GM23248 (cell line): ENCODE measurements at regions not wholly inside any gene's neighbourhood (a gene's known extent, or its start where the extent isn't known, plus 50 kb on each side); places are given as distances from the start of the nearest gene placed in this dataset.
A peak's percentile ranks its signal among the peaks of the same experiment; 100 is the strongest.

ENCODE experiments used
- DNase-seq: peaks from one replicate; pipeline ENCODE4 v3.0.0-alpha.2; 2015
- H2AFZ ChIP-seq: fragments of 200-600 bp; sonication (generic); 2 replicates; pipeline ENCODE4 v1.6.1; 2016; ENCODE audit warnings: antibody characterized with exemption
- H3F3A ChIP-seq: fragments of 200-600 bp; sonication (generic); 2 replicates; pipeline ENCODE4 v1.6.1; 2016; ENCODE audit warnings: mild to moderate bottlenecking, antibody characterized with exemption, mixed run types; ENCODE audit not compliant: insufficient read depth
- H3K27ac ChIP-seq: fragments of 200-600 bp; sonication (generic); 2 replicates; pipeline ENCODE4 v1.5.1; 2016; ENCODE audit warnings: mild to moderate bottlenecking
- H3K27me3 ChIP-seq: fragments of 200-600 bp; sonication (generic); replicated peaks from 2 replicates; pipeline ENCODE4 v1.6.1; 2016; ENCODE audit warnings: mild to moderate bottlenecking; ENCODE audit not compliant: insufficient read depth
- H3K36me3 ChIP-seq: fragments of 200-600 bp; sonication (generic); 2 replicates; pipeline ENCODE4 v1.6.1; 2016; ENCODE audit warnings: low read depth, mild to moderate bottlenecking
- H3K4me1 ChIP-seq: fragments of 200-600 bp; sonication (generic); 2 replicates; pipeline ENCODE4 v1.6.1; 2016; ENCODE audit warnings: mild to moderate bottlenecking; ENCODE audit not compliant: insufficient read depth
- H3K4me2 ChIP-seq: fragments of 200-600 bp; sonication (generic); one replicate; pipeline ENCODE4 v1.6.1; 2016; ENCODE audit warnings: mild to moderate bottlenecking; ENCODE audit not compliant: unreplicated experiment
- H3K4me3 ChIP-seq: fragments of 200-600 bp; sonication (generic); 2 replicates; pipeline ENCODE4 v1.5.1; 2016; ENCODE audit warnings: mild to moderate bottlenecking
- H3K79me2 ChIP-seq: fragments of 200-600 bp; sonication (generic); 2 replicates; pipeline ENCODE4 v1.6.1; 2016; ENCODE audit warnings: mild to moderate bottlenecking; ENCODE audit not compliant: insufficient read depth
- H3K9ac ChIP-seq: fragments of 200-600 bp; sonication (generic); 2 replicates; pipeline ENCODE4 v1.6.1; 2016; ENCODE audit warnings: mild to moderate bottlenecking
- H3K9me2 ChIP-seq: fragments of 200-600 bp; sonication (generic); 2 replicates; pipeline ENCODE4 v1.6.1; 2016; ENCODE audit warnings: mixed run types, mild to moderate bottlenecking, moderate library complexity; ENCODE audit not compliant: insufficient read depth
- H3K9me3 ChIP-seq: fragments of 200-600 bp; sonication (generic); one replicate; pipeline ENCODE4 v1.6.1; 2017; ENCODE audit warnings: low read depth
- H4K20me1 ChIP-seq: fragments of 200-600 bp; sonication (generic); 2 replicates; pipeline ENCODE4 v1.6.0; 2016; ENCODE audit not compliant: insufficient read depth
- EZH2 ChIP-seq: fragments of 200-600 bp; sonication (generic); IDR thresholded peaks from 2 replicates; pipeline ENCODE4 v1.6.1; 2018; ENCODE audit warnings: antibody characterized with exemption, mild to moderate bottlenecking; ENCODE audit not compliant: insufficient read depth, poor library complexity, severe bottlenecking
- EZH2phosphoT487 ChIP-seq: fragments of 200-600 bp; sonication (generic); IDR thresholded peaks from 2 replicates; pipeline ENCODE4 v1.6.1; 2018; ENCODE audit warnings: antibody characterized with exemption, moderate library complexity, mild to moderate bottlenecking, low read depth; ENCODE audit not compliant: insufficient read depth
- WGBS, 2 experiments: methylation state at CpG; one replicate each; pipeline ENCODE4 v1.1.6; 2015 to 2017; ENCODE audit warnings: low lambda C conversion rate in 2 of 2, low coverage in 1 of 2; ENCODE audit errors: missing lambda C conversion rate in 2 of 2; 5-methylcytosine and 5-hydroxymethylcytosine counted together
- in situ Hi-C: fragments of 300-500 bp; cut with MboI; formaldehyde crosslinking; loops from 2 replicates; pipeline ENCODE4 v1.15.0; 2020

DNA sequence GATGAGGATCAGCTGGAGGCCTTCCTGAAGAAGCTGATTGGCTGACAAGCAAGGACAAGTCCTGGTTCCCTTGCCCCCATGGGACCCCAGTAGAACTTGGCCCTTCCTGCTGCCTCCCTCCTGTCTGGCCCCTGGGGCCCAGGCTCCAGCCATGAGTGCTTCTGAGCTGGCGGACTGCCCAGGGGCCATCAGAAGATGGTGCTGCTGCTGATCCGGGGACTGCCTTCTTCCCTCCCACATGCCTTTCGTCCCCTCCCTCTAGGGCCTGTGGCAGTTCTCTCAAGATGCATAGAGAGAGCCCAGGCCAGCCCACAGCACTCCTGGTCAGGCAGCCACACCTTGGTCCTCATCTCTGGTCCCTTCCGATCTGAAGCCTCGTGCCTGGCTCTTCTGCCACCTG is 57.9 kb upstream of the PRKACB start:
- Histone ChIP-seq H3K36me3 (no peaks in the 10 kb centered on the region), H3K79me2 (peaks cover 18% of the 10 kb centered on the region), H3K4me2 (no peak overlapping the region), H4K20me1 (no peaks in the 10 kb centered on the region), H3K9me3 (no peaks in the 10 kb centered on the region), H3K4me3 (no peak overlapping the region), H2AFZ (no peak overlapping the region), H3K9ac (no peak overlapping the region), H3K9me2 (no peaks in the 10 kb centered on the region), H3K4me1 (peaks cover 15% of the 10 kb centered on the region), H3K27me3 (no peaks in the 10 kb centered on the region), H3F3A (peaks cover 17% of the 10 kb centered on the region), H3K27ac (no peak overlapping the region)
- no peak for TF ChIP-seq EZH2phosphoT487
- TF ChIP-seq EZH2: no peak
- DNase-seq: no peak
- in situ Hi-C loops: no loop called here
- WGBS, 2 experiments: 80 to 81% methylated on average over 4 to 5 of the region's 5 CpGs

DNA sequence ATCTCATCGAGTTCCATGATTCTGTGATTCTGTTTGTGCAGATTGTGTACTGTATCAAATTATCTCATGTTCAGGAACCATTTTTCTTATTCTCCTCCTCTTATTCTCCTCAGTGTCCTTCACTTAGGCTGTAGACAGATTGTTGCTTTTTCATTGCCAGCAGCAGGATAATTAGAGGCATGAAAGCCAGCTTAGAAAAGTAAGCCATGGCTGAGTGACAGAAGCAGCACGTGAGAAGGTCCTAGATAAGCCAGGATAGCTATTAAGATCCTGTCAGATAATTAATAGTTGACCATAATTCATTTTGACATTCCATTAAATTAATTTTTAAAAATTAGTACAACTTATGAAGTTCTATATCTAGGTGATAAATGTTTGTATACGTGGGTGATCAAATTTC is 60.8 kb upstream of the PRKACB start:
- Histone ChIP-seq H3K79me2 (peaks cover 47% of the 10 kb centered on the region), H3K36me3 (no peaks in the 10 kb centered on the region), H3K4me1 (0 out of 2 replicates have a peak, but pooled peaks cover 8% of the 10 kb centered on the region), H3K9me2 (no peaks in the 10 kb centered on the region), H4K20me1 (no peaks in the 10 kb centered on the region), H3K27ac (no peak overlapping the region), H3K4me3 (no peak overlapping the region), H3K9ac (no peak overlapping the region), H2AFZ (no peak overlapping the region), H3K4me2 (no peak overlapping the region), H3K9me3 (no peaks in the 10 kb centered on the region), H3K27me3 (no peaks in the 10 kb centered on the region), H3F3A (no peaks in the 10 kb centered on the region)
- DNase-seq: peak; percentile 16
- WGBS, 2 experiments: 59 to 66% methylated on average over 3 of the region's 3 CpGs
- in situ Hi-C loops: no loop called here
- TF ChIP-seq EZH2 (no peak), EZH2phosphoT487 (no peak)

DNA sequence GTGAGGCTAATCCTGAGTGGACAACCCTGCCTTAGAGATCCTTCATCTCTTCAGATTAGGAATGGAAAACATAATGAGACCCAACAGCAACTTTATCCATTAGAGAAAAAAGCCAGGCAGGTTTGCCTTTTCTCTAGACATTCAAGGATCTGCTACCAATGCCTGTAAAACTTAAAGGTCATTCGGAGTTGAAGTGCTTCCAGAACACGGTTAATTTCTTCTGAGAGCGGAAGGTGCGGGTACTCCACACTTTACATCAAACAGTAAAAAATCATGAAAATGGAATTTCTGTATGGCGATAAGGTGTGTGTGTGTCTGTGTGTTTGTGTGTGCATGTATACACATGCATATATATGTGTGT is 65.2 kb upstream of the PRKACB start:
- no peaks in the 10 kb centered on the region for H3K9me2 ChIP-seq
- 45 to 51% methylated on average over 5 of the region's 5 CpGs for WGBS, 2 experiments
- peak overlapping the region; percentile 87; the same call in 1 of the 2 replicates for H3K27ac ChIP-seq
- no peak for DNase-seq
- H4K20me1 ChIP-seq: no peaks in the 10 kb centered on the region
- peaks cover 56% of the 10 kb centered on the region for H3K79me2 ChIP-seq
- peak overlapping the region; percentile 84 for H2AFZ ChIP-seq
- H3K36me3 ChIP-seq: no peaks in the 10 kb centered on the region
- in situ Hi-C loops: no loop called here
- peak overlapping the region; percentile 87 for H3K4me2 ChIP-seq
- no peak for TF ChIP-seq EZH2phosphoT487
- TF ChIP-seq EZH2: no peak
- H3K27me3 ChIP-seq: no peaks in the 10 kb centered on the region
- H3K4me1 ChIP-seq: peaks cover 15% of the 10 kb centered on the region
- no peaks in the 10 kb centered on the region for H3K9me3 ChIP-seq
- H3F3A ChIP-seq: no peaks in the 10 kb centered on the region
- H3K9ac ChIP-seq: peak overlapping the region; percentile 91
- H3K4me3 ChIP-seq: peak overlapping the region; percentile 85

DNA sequence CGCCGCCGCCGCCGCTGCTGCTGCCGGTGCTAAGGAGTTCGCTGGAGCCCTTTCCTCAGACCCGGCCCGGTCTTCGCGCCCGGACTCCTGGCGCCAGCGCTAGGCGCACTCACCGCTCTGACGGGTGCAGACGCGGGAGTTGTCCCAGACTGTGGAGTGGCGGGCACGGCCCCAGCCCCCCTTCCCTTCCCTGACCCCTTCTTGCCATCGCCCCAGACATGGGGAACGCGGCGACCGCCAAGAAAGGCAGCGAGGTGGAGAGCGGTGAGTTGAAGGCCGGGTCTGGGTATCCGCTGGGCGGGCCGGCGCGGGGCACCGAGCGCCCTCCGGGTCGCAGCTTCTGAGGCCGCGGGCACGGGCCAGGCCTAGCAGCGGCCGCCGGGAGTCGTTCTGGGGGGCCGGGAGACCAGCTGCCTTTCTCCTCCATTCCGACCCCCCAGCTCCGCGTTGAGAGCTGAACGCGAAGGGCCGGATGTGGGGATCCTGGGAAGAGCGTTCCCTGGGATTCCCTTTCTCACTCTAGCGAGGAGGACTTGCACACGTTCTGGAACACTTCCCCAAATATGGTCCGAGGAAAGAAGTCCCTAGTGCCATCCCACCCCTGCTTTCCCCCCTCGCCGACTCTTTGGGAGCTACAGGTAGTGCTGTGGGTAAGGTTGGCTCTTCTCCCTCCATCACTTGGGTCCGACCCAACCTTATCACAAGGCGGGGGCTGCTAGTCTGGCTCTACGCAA is 65.8 kb upstream of the PRKACB start:
- Histone ChIP-seq H2AFZ (peak overlapping the region; percentile 84), H3K27ac (peak overlapping the region; percentile 87)
- in situ Hi-C loops: no loop called here

More for the DNA sequence above, 65.8 kb upstream of the PRKACB start:
- Histone ChIP-seq H3K79me2 (peaks cover 56% of the 10 kb centered on the region), H3K9me2 (no peaks in the 10 kb centered on the region), H3K4me1 (peaks cover 20% of the 10 kb centered on the region), H3K9me3 (no peaks in the 10 kb centered on the region), H3K4me2 (peak overlapping the region; percentile 87), H4K20me1 (no peaks in the 10 kb centered on the region), H3K9ac (peak overlapping the region; percentile 91), H3K36me3 (no peaks in the 10 kb centered on the region), H3K4me3 (peak overlapping the region; percentile 85), H3K27me3 (no peaks in the 10 kb centered on the region), H3F3A (no peaks in the 10 kb centered on the region)
- TF ChIP-seq EZH2 (no peak), EZH2phosphoT487 (no peak)
- peak; percentile 59 for DNase-seq
- 0 to 1% methylated on average over 59 to 61 of the region's 61 CpGs for WGBS, 2 experiments
